SK-N-SH (cell line): ENCODE measurements at regions not wholly inside any gene's neighbourhood (a gene's known extent, or its start where the extent isn't known, plus 50 kb on each side); places are given as distances from the start of the nearest gene placed in this dataset.

Source experiments
- CTCF ChIA-PET: fragments of 300-600, 350-600 bp; formaldehyde crosslinking; extraction: SDS; loops from one replicate; lab custom pipeline; 2021; lab: Yijun Ruan, JAX
- POLR2A ChIA-PET: fragments of 350-600 bp; sonication (Branson Sonifier 250); formaldehyde crosslinking; extraction: SDS; loops from one replicate; lab custom pipeline; 2020; ENCODE audit warnings: antibody characterized with exemption, inconsistent platforms; lab: Yijun Ruan, JAX
- DNase-seq: peaks from one replicate; pipeline ENCODE4 v3.0.0; 2012
- H2AFZ ChIP-seq: fragments of 200-600 bp; sonication (generic); 2 replicates; pipeline ENCODE4 v1.8.1; 2016; ENCODE audit warnings: antibody characterized with exemption, mild to moderate bottlenecking, low read depth
- H3F3A ChIP-seq: fragments of 200-600 bp; sonication (generic); replicated peaks from 2 replicates; pipeline ENCODE3; 2016; ENCODE audit warnings: antibody characterized with exemption, mild to moderate bottlenecking; ENCODE audit not compliant: insufficient read depth
- H3K27ac ChIP-seq, 2 experiments: fragments of 200-500 bp in 1 of 2; fragments of 200-600 bp in 1 of 2; sonication (Bioruptor generic) in 1 of 2; sonication (generic), shearing (Covaris generic) in 1 of 2; 2 replicates each; pipeline versions ENCODE4 v1.5.1 to v1.6.1; 2014 to 2016; ENCODE audit warnings: low read depth in 2 of 2, inconsistent platforms in 1 of 2, low read length in 1 of 2, mild to moderate bottlenecking in 1 of 2, mixed read lengths in 1 of 2
- H3K27me3 ChIP-seq: fragments of 200-600 bp; sonication (generic), shearing (Covaris generic); 2 replicates; pipeline ENCODE4 v1.6.1; 2016; ENCODE audit warnings: mixed run types; ENCODE audit not compliant: insufficient read depth
- H3K36me3 ChIP-seq, 2 experiments: fragments of 200-500 bp in 1 of 2; fragments of 200-600 bp in 1 of 2; sonication (Bioruptor generic) in 1 of 2; sonication (generic) in 1 of 2; replicated peaks in 1 of 2; 2 replicates each; pipeline versions ENCODE3 to v1.5.1; 2014 to 2016; ENCODE audit warnings: low read length in 1 of 2, mild to moderate bottlenecking in 1 of 2; ENCODE audit not compliant: insufficient read depth in 2 of 2, control insufficient read depth in 1 of 2
- H3K4me1 ChIP-seq, 2 experiments: fragments of 200-500 bp in 1 of 2; fragments of 200-600 bp in 1 of 2; sonication (Bioruptor generic) in 1 of 2; sonication (generic), shearing (Covaris generic) in 1 of 2; 2 replicates each; pipeline versions ENCODE4 v1.5.1 to v1.6.1; 2014 to 2016; ENCODE audit warnings: low read depth in 1 of 2, low read length in 1 of 2, mixed run types in 1 of 2; ENCODE audit not compliant: insufficient read depth in 2 of 2, control insufficient read depth in 1 of 2
- H3K4me2 ChIP-seq: fragments of 200-600 bp; sonication (generic), shearing (Covaris generic); 2 replicates; pipeline ENCODE4 v1.6.1; 2017; ENCODE audit warnings: mixed run types
- H3K4me3 ChIP-seq, 2 experiments: fragments of 200-500 bp in 1 of 2; fragments of 200-600 bp in 1 of 2; sonication (Bioruptor generic) in 1 of 2; sonication (generic), shearing (Covaris generic) in 1 of 2; 2 replicates each; pipeline versions ENCODE4 v1.5.1 to v1.8.1; 2014 to 2016; ENCODE audit warnings: low read depth in 2 of 2, inconsistent platforms in 1 of 2, low read length in 1 of 2, mild to moderate bottlenecking in 1 of 2, mixed read lengths in 1 of 2, moderate library complexity in 1 of 2
- H3K79me2 ChIP-seq: fragments of 200-600 bp; sonication (generic); 2 replicates; pipeline ENCODE4 v1.8.1; 2017; ENCODE audit warnings: mild to moderate bottlenecking; ENCODE audit not compliant: insufficient read depth
- H3K9ac ChIP-seq: fragments of 200-600 bp; sonication (generic); 2 replicates; pipeline ENCODE4 v1.6.1; 2017; ENCODE audit warnings: mixed run types
- H3K9me2 ChIP-seq: fragments of 200-600 bp; sonication (generic); 2 replicates; pipeline ENCODE4 v1.6.1; 2017; ENCODE audit warnings: mixed run types
- H3K9me3 ChIP-seq: fragments of 200-600 bp; sonication (generic); 2 replicates; pipeline ENCODE4 v1.6.1; 2017; ENCODE audit warnings: mixed run types, mild to moderate bottlenecking, moderate library complexity
- H4K20me1 ChIP-seq: fragments of 200-600 bp; sonication (generic); 2 replicates; pipeline ENCODE4 v1.6.1; 2017; ENCODE audit warnings: mild to moderate bottlenecking, mixed run types; ENCODE audit not compliant: insufficient read depth
- ELF1 ChIP-seq: IDR thresholded peaks from 2 replicates; pipeline ENCODE4 v1.4.0; 2012
- EP300 ChIP-seq, 2 experiments: IDR thresholded peaks; 2 replicates each; pipeline versions ENCODE4 v1.4.0 to v1.6.1; 2012; ENCODE audit warnings: borderline replicate concordance in 1 of 2, low read depth in 1 of 2, low read length in 1 of 2
- FOSL2 ChIP-seq: IDR thresholded peaks from 2 replicates; pipeline ENCODE4 v1.4.0; 2012; ENCODE audit warnings: low read depth, mild to moderate bottlenecking, moderate library complexity, borderline replicate concordance
- GABPA ChIP-seq: IDR thresholded peaks from 2 replicates; pipeline ENCODE4 v1.4.0; 2012; ENCODE audit warnings: low read depth, mild to moderate bottlenecking
- MEF2A ChIP-seq: IDR thresholded peaks from 2 replicates; pipeline ENCODE4 v1.4.0; 2012; ENCODE audit warnings: low read depth, borderline replicate concordance
- MXI1 ChIP-seq: IDR thresholded peaks from 2 replicates; pipeline ENCODE4 v1.6.1; 2012; ENCODE audit warnings: mild to moderate bottlenecking, low read depth, low read length, improper control_type of control experiment
- NFIC ChIP-seq: IDR thresholded peaks from 2 replicates; pipeline ENCODE4 v1.4.0; 2012; ENCODE audit warnings: borderline replicate concordance
- NRF1 ChIP-seq: IDR thresholded peaks from 2 replicates; pipeline ENCODE4 v1.6.1; 2012; ENCODE audit warnings: low read depth, mild to moderate bottlenecking, low read length
- POLR2AphosphoS5 ChIP-seq: IDR thresholded peaks from 2 replicates; pipeline ENCODE4 v1.6.1; 2012; ENCODE audit warnings: low read depth, low read length
- RAD21 ChIP-seq: IDR thresholded peaks from 2 replicates; pipeline ENCODE4 v1.6.1; 2012; ENCODE audit warnings: mild to moderate bottlenecking, low read length
- REST ChIP-seq: IDR thresholded peaks from 2 replicates; pipeline ENCODE4 v1.6.1; 2012; ENCODE audit warnings: mild to moderate bottlenecking, low read depth, low read length, moderate library complexity
- RFX5 ChIP-seq: IDR thresholded peaks from 2 replicates; pipeline ENCODE4 v1.6.1; 2012; ENCODE audit warnings: mild to moderate bottlenecking, improper control_type of control experiment, low read length
- RXRA ChIP-seq: IDR thresholded peaks from 2 replicates; pipeline ENCODE4 v1.4.0; 2012; ENCODE audit warnings: low read depth, mild to moderate bottlenecking, borderline replicate concordance
- SIN3A ChIP-seq: IDR thresholded peaks from 2 replicates; pipeline ENCODE4 v1.6.1; 2012; ENCODE audit warnings: low read depth, mild to moderate bottlenecking, low read length, moderate library complexity, borderline replicate concordance
- TAF1 ChIP-seq: IDR thresholded peaks from 2 replicates; pipeline ENCODE4 v1.6.1; 2012; ENCODE audit warnings: low read depth, mild to moderate bottlenecking, low read length, moderate library complexity, borderline replicate concordance
- USF1 ChIP-seq: IDR thresholded peaks from 2 replicates; pipeline ENCODE4 v1.4.0; 2012; ENCODE audit warnings: low read depth, borderline replicate concordance
- USF2 ChIP-seq: fragments of 150-350 bp; IDR thresholded peaks from 2 replicates; pipeline ENCODE4 v1.6.1; 2017; ENCODE audit warnings: antibody characterized with exemption, low read length, low read depth, borderline replicate concordance
- YY1 ChIP-seq: IDR thresholded peaks from 2 replicates; pipeline ENCODE4 v1.4.0; 2012; ENCODE audit warnings: low read depth, mild to moderate bottlenecking
- WGBS: methylation state at CpG from one replicate; pipeline ENCODE4 v1.1.6; 2017; ENCODE audit warnings: low lambda C conversion rate; 5-methylcytosine and 5-hydroxymethylcytosine counted together
- TF ChIP-seq, protein P1 (sequence below): fragments of 200-600 bp; sonication (generic); IDR thresholded peaks from 2 replicates; pipeline ENCODE4 v1.6.1; 2017; ENCODE audit warnings: antibody characterized with exemption, mild to moderate bottlenecking, moderate library complexity

DNA sequence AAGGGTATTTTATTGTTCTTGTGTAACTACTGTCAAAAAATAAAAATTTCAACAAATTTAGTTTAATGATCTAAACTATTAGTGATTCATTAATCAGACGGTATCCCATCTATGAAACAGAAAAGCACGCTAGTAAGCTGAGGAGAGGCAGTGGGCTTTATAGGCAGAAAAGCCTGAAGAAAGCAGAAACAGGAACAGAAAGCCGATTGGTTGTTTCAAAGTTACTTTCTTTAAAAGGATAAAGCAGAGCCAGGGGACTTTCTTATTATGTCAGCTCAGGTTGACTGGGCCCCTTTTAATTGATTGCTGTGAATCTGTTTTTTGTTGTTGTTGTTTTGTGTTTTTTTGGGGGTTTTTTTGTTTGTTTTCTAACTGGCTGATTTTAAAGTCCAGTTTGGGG is 105.5 kb downstream of the TES start:
- no peaks in the 10 kb centered on the region for H3K36me3 ChIP-seq
- peaks cover 5% of the 10 kb centered on the region; the same call in 1 of the 2 replicates for H3K9me3 ChIP-seq
- H3K4me2 ChIP-seq: peak overlapping the region; percentile 50
- no peak for DNase-seq
- no peak overlapping the region for H3K4me3 ChIP-seq
- H3K9ac ChIP-seq: peak overlapping the region; percentile 60
- no peaks in the 10 kb centered on the region for H3K27me3 ChIP-seq
- POLR2A ChIA-PET: no interaction called here
- H3K27ac ChIP-seq: peak overlapping the region; percentile 92 to 93; a peak in 3 of 4 replicates
- H2AFZ ChIP-seq: peak overlapping the region; percentile 63
- WGBS: 58% methylated on average over 3 of the region's 3 CpGs
- H3K79me2 ChIP-seq: no peaks in the 10 kb centered on the region
- TF ChIP-seq NFIC: no peak
- TF ChIP-seq POLR2AphosphoS5: no peak
- TF ChIP-seq YY1: no peak
- no peak for TF ChIP-seq USF1
- TF ChIP-seq ELF1: no peak
- no peak for TF ChIP-seq RXRA
- no peak for TF ChIP-seq NRF1
- no peak for TF ChIP-seq EP300 (IDR thresholded peaks at IDR 0.05; ENCODE audit: borderline replicate concordance in 1 of 2, low read depth in 1 of 2, low read length in 1 of 2)
- TF ChIP-seq FOSL2: no peak
- no peak for TF ChIP-seq MEF2A
- TF ChIP-seq MXI1: no peak
- peaks cover 33% of the 10 kb centered on the region for H3F3A ChIP-seq
- H3K4me1 ChIP-seq: peaks cover 0 to 22% of the 10 kb centered on the region in 2 experiments; a peak in 3 of 4 replicates
- CTCF ChIA-PET: interaction anchor here (1.6 kb wide), 1 partner anchor 57 kb away, joined by 4 read pairs; no protein-coding TSS in a partner anchor
- no peaks in the 10 kb centered on the region for H4K20me1 ChIP-seq
- H3K9me2 ChIP-seq: no peaks in the 10 kb centered on the region

- no peaks in the 10 kb centered on the region for H4K20me1 ChIP-seq
- H3K4me2 ChIP-seq: peak overlapping the region; percentile 50
- no peaks in the 10 kb centered on the region for H3K36me3 ChIP-seq
- H3K9me3 ChIP-seq: peaks cover 5% of the 10 kb centered on the region; the same call in 1 of the 2 replicates
- no peaks in the 10 kb centered on the region for H3K79me2 ChIP-seq
- 1% methylated on average over 7 of the region's 7 CpGs for WGBS
- H3K4me1 ChIP-seq: peaks cover 0 to 22% of the 10 kb centered on the region in 2 experiments; a peak in 3 of 4 replicates
- H3K9ac ChIP-seq: peak overlapping the region; percentile 60
- ChIA-PET POLR2A (no interaction called here), CTCF (no interaction called here)
- no peaks in the 10 kb centered on the region for H3K27me3 ChIP-seq
- DNase-seq: no peak
- H3K27ac ChIP-seq: peak overlapping the region; percentile 92 to 93
- H3K4me3 ChIP-seq: peak overlapping the region; percentile 24 to 26; a peak in 2 of 4 replicates
- H3K9me2 ChIP-seq: no peaks in the 10 kb centered on the region
- peak overlapping the region; percentile 19 for H2AFZ ChIP-seq
- peaks cover 36% of the 10 kb centered on the region for H3F3A ChIP-seq
- TF ChIP-seq FOSL2 (peak; percentile 100), ELF1 (no peak), GABPA (peak; percentile 28; the same call in 1 of the 2 replicates), REST (no peak; the same call in 1 of the 2 replicates), POLR2AphosphoS5 (peak; percentile 79), RFX5 (no peak), SIN3A (no peak), NRF1 (no peak), RAD21 (no peak), USF2 (no peak), RXRA (peak; percentile 98), TAF1 (peak; percentile 57)
- TF ChIP-seq, protein P1, sequence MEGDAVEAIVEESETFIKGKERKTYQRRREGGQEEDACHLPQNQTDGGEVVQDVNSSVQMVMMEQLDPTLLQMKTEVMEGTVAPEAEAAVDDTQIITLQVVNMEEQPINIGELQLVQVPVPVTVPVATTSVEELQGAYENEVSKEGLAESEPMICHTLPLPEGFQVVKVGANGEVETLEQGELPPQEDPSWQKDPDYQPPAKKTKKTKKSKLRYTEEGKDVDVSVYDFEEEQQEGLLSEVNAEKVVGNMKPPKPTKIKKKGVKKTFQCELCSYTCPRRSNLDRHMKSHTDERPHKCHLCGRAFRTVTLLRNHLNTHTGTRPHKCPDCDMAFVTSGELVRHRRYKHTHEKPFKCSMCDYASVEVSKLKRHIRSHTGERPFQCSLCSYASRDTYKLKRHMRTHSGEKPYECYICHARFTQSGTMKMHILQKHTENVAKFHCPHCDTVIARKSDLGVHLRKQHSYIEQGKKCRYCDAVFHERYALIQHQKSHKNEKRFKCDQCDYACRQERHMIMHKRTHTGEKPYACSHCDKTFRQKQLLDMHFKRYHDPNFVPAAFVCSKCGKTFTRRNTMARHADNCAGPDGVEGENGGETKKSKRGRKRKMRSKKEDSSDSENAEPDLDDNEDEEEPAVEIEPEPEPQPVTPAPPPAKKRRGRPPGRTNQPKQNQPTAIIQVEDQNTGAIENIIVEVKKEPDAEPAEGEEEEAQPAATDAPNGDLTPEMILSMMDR: no peak
These were observed 106.7 kb downstream of the TES start for GRCh38 chr7:116316838-116317628.
